Fibroblast of pulmonary artery (primary cell): ENCODE measurements at regions not wholly inside any gene's neighbourhood (a gene's known extent, or its start where the extent isn't known, plus 50 kb on each side); places are given as distances from the start of the nearest gene placed in this dataset.

Experiments used
- DNase-seq: peaks from one replicate; pipeline ENCODE4 v3.0.0-alpha.2; 2010; ENCODE audit warnings: low read depth
- H3K4me3 ChIP-seq: replicated peaks from 2 replicates; pipeline ENCODE4 v1.5.1; 2011; ENCODE audit warnings: low read depth, mild to moderate bottlenecking, control low read depth, low read length, moderate library complexity
- TF ChIP-seq, protein P1 (sequence below): IDR thresholded peaks from 2 replicates; pipeline ENCODE4 v1.5.1; 2011; ENCODE audit warnings: mild to moderate bottlenecking, control low read depth, low read length, inconsistent platforms; ENCODE audit errors: missing control alignments

DNA sequence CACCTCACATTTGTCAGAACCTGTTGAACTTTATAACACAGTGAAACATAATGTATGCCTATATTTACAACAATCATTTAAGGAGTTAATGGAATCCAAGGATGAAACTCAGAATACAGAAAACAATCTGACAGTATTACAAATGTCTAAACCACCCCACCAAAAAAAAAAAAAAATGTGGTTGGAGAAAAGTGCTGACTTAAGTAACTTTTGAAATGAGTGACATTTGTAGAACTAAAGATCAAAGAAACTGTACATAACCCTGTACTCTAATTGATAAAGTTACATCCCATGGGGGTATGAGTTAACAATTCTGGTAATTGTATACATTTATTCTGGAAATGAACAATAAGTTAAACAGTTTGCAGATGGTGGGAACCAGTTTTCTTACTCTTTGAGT, 372.1 kb upstream of the TMEFF2 start:
- DNase-seq = no peak
- no peak overlapping the region for H3K4me3 ChIP-seq
- TF ChIP-seq, protein P1, sequence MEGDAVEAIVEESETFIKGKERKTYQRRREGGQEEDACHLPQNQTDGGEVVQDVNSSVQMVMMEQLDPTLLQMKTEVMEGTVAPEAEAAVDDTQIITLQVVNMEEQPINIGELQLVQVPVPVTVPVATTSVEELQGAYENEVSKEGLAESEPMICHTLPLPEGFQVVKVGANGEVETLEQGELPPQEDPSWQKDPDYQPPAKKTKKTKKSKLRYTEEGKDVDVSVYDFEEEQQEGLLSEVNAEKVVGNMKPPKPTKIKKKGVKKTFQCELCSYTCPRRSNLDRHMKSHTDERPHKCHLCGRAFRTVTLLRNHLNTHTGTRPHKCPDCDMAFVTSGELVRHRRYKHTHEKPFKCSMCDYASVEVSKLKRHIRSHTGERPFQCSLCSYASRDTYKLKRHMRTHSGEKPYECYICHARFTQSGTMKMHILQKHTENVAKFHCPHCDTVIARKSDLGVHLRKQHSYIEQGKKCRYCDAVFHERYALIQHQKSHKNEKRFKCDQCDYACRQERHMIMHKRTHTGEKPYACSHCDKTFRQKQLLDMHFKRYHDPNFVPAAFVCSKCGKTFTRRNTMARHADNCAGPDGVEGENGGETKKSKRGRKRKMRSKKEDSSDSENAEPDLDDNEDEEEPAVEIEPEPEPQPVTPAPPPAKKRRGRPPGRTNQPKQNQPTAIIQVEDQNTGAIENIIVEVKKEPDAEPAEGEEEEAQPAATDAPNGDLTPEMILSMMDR = no peak

DNA sequence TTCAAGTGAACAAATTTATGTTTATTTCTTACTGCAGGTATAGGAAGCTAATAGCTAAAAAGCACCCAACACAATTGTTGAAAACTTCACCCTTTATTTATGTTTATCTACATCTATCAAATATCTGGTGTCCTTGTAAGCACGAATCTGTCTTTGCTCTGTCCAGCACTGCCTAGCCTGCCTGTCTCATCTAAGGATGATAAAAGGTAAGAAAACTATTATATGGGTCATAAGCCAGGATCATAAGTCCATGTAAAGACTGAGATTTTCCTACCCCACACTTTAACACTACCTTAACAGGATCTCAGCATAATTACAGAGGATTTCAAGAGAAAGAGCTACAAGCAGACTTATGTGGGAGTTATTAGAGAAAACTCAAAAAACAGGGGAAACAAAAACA, 365.6 kb upstream of the TMEFF2 start:
- no peak overlapping the region for H3K4me3 ChIP-seq
- TF ChIP-seq, protein P1 = no peak
- no peak for DNase-seq

- no peak overlapping the region for H3K4me3 ChIP-seq
- TF ChIP-seq, protein P1 = no peak
These were observed 364.9 kb upstream of the TMEFF2 start for GRCh38 chr2:192559587-192559986.

DNA sequence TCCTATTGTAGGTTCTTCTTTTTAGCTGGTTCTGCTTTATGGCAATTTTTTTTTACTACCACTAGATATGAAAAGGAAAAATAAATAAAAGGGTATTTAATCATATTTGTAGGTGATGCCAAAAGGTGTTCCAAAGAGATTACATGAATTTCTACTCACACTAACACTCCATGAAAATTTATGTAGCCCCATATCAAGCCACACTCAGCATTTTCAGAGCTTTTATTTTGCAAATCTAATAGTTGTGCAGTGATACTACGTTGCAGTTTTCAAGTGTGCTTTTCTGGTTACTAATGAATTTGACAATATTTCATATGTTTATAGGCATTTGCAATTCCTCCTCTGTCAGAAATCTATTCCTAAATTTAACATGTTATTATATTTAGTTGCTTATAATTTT, 363.9 kb upstream of the TMEFF2 start:
- TF ChIP-seq, protein P1 = no peak
- DNase-seq = no peak

More at GRCh38 chr2:192559587-192559986, 364.9 kb upstream of the TMEFF2 start:
- no peak for DNase-seq

GRCh38 chr2:192555740-192556139, 361.0 kb upstream of the TMEFF2 start:
- TF ChIP-seq, protein P1 = no peak
- no peak overlapping the region for H3K4me3 ChIP-seq
- no peak for DNase-seq

More for the DNA sequence above, 363.9 kb upstream of the TMEFF2 start:
- H3K4me3 ChIP-seq = no peak overlapping the region

GRCh38 chr2:192551760-192552159, 357.0 kb upstream of the TMEFF2 start:
- TF ChIP-seq, protein P1 = no peak
- DNase-seq = no peak
- no peak overlapping the region for H3K4me3 ChIP-seq

- H3K4me3 ChIP-seq = no peak overlapping the region
- TF ChIP-seq, protein P1 = no peak
- DNase-seq = peak; percentile 40
These were observed 351.8 kb upstream of the TMEFF2 start for GRCh38 chr2:192546565-192546964.
